ENCODE measurements at regions not wholly inside any gene's neighbourhood (a gene's known extent, or its start where the extent isn't known, plus 50 kb on each side); places are given as distances from the start of the nearest gene placed in this dataset.

GRCh38 chr3:8442993-8443650 is 58.5 kb upstream of the LMCD1 start:
- DNase-seq: no peak

- DNase-seq: peak; percentile 55
These were observed 57.5 kb upstream of the LMCD1 start for GRCh38 chr3:8443829-8444791.

GRCh38 chr3:8444883-8445282 is 56.7 kb upstream of the LMCD1 start:
- DNase-seq: no peak

GRCh38 chr3:8445861-8446260 is 55.8 kb upstream of the LMCD1 start:
- no peak for DNase-seq

- no peak for DNase-seq
These were observed 54.8 kb upstream of the LMCD1 start for GRCh38 chr3:8446845-8447244.

GRCh38 chr3:8450618-8451017 is 51.0 kb upstream of the LMCD1 start:
- DNase-seq: no peak

GRCh38 chr3:8451696-8452095 is 49.9 kb upstream of the LMCD1 start:
- no peak for DNase-seq
